SK-N-MC (cell line): ENCODE measurements at regions not wholly inside any gene's neighbourhood (a gene's known extent, or its start where the extent isn't known, plus 50 kb on each side); places are given as distances from the start of the nearest gene placed in this dataset.

ENCODE experiments used
- EZH2 ChIP-seq: fragments of 200-600 bp; sonication (generic); IDR thresholded peaks from one replicate; pipeline ENCODE4 v1.6.1; 2017; ENCODE audit warnings: antibody characterized with exemption
- FOXP2 ChIP-seq: optimal IDR thresholded peaks from 2 replicates; pipeline ENCODE3; 2011; ENCODE audit warnings: mild to moderate bottlenecking, moderate library complexity; ENCODE audit not compliant: insufficient read depth; ENCODE audit errors: extremely low read length, control extremely low read depth
- POLR2AphosphoS5 ChIP-seq: IDR thresholded peaks from 2 replicates; pipeline ENCODE4 v1.6.1; 2012; ENCODE audit warnings: mild to moderate bottlenecking, low read depth, low read length, borderline replicate concordance

- TF ChIP-seq EZH2 (no peak), POLR2AphosphoS5 (no peak), FOXP2 (no peak)
These were observed 349.6 kb downstream of the LMO4 start for GRCh38 chr1:87678266-87678665.
